Epidermal melanocyte (primary cell): ENCODE measurements at regions not wholly inside any gene's neighbourhood (a gene's known extent, or its start where the extent isn't known, plus 50 kb on each side); places are given as distances from the start of the nearest gene placed in this dataset.
"Not testable (repeated sequence)": the region's sequence is repeated elsewhere in the genome, so short reads cannot be mapped to it uniquely, and the experiment has no call there.

Experiments used
- DNase-seq: peaks from one replicate; pipeline ENCODE4 v3.0.0; 2011; ENCODE audit warnings: low spot score; ENCODE audit not compliant: insufficient read length

GRCh38 chr12:41683023-41683422 lies 461.7 kb downstream of the GXYLT1 start:
- DNase-seq, result no peak

- DNase-seq, result no peak
These were observed 462.8 kb downstream of the GXYLT1 start for GRCh38 chr12:41681898-41682297.

GRCh38 chr12:41680155-41680554 lies 464.5 kb downstream of the GXYLT1 start:
- DNase-seq, result no peak

GRCh38 chr12:41663598-41664265 lies 475.6 kb downstream of the PDZRN4 start:
- no peak for DNase-seq

GRCh38 chr12:41661141-41661765 lies 473.1 kb downstream of the PDZRN4 start:
- DNase-seq, result no peak

GRCh38 chr12:41656454-41656853 lies 468.3 kb downstream of the PDZRN4 start:
- DNase-seq, result no peak

GRCh38 chr12:41653386-41654326 lies 465.5 kb downstream of the PDZRN4 start:
- DNase-seq, result no peak

GRCh38 chr12:41652981-41653380 lies 464.9 kb downstream of the PDZRN4 start:
- DNase-seq, result no peak

GRCh38 chr12:41645624-41646023 lies 457.5 kb downstream of the PDZRN4 start:
- no peak for DNase-seq

GRCh38 chr12:41642808-41643207 lies 454.7 kb downstream of the PDZRN4 start:
- DNase-seq, result not testable (repeated sequence)

- no peak for DNase-seq
These were observed 448.5 kb downstream of the PDZRN4 start for GRCh38 chr12:41636653-41637052.

- no peak for DNase-seq
These were observed 447.7 kb downstream of the PDZRN4 start for GRCh38 chr12:41635626-41636364.

GRCh38 chr12:41634091-41634490 lies 446.0 kb downstream of the PDZRN4 start:
- DNase-seq, result no peak

- no peak for DNase-seq
These were observed 441.5 kb downstream of the PDZRN4 start for GRCh38 chr12:41629611-41630010.

- no peak for DNase-seq
These were observed 439.4 kb downstream of the PDZRN4 start for GRCh38 chr12:41627476-41627875.

GRCh38 chr12:41624571-41624970 lies 436.5 kb downstream of the PDZRN4 start:
- DNase-seq, result no peak
